H1 (cell line): ENCODE measurements at regions not wholly inside any gene's neighbourhood (a gene's known extent, or its start where the extent isn't known, plus 50 kb on each side); places are given as distances from the start of the nearest gene placed in this dataset.

Source experiments
- CTCF ChIA-PET: fragments of 300-600 bp; sonication (Branson Sonifier 250); formaldehyde crosslinking; loops from one replicate; lab custom pipeline; 2021; ENCODE audit not compliant: partially characterized antibody; lab: Charles Lee
- POLR2A ChIA-PET: fragments of 300-600 bp; sonication (Branson Sonifier 250); formaldehyde crosslinking; loops from one replicate; lab custom pipeline; 2021; ENCODE audit warnings: inconsistent platforms; ENCODE audit not compliant: partially characterized antibody; lab: Charles Lee
- DNase-seq, 2 experiments: peaks; one replicate each; pipeline versions ENCODE4 v3.0.0 to v3.0.0-alpha.2; 2010 to 2022; ENCODE audit warnings: low spot score in 2 of 2, low read depth in 1 of 2, mixed read lengths in 1 of 2
- FAIRE-seq: peaks from 2 replicates; lab custom pipeline; 2011; peaks lifted over from hg19 to GRCh38; lab: Jason Lieb, UNC
- H2AFZ ChIP-seq: 2 replicates; pipeline ENCODE4 v1.8.1; 2012; ENCODE audit warnings: low read length, inconsistent platforms
- H2AK5ac ChIP-seq: 2 replicates; pipeline ENCODE4 v1.6.1; 2013; ENCODE audit warnings: low read depth, low read length
- H2BK120ac ChIP-seq: replicated peaks from 2 replicates; pipeline ENCODE3; 2013; ENCODE audit warnings: low read depth, low read length, inconsistent platforms
- H2BK12ac ChIP-seq: 2 replicates; pipeline ENCODE4 v1.6.1; 2013; ENCODE audit warnings: low read depth, low read length
- H2BK15ac ChIP-seq: 2 replicates; pipeline ENCODE4 v1.6.1; 2013; ENCODE audit warnings: low read length
- H2BK20ac ChIP-seq: 2 replicates; pipeline ENCODE4 v1.6.1; 2013; ENCODE audit warnings: low read length
- H2BK5ac ChIP-seq: 2 replicates; pipeline ENCODE4 v1.6.1; 2013; ENCODE audit warnings: low read depth, low read length
- H3K14ac ChIP-seq: 2 replicates; pipeline ENCODE4 v1.6.1; 2013; ENCODE audit warnings: inconsistent platforms; ENCODE audit not compliant: insufficient read length
- H3K18ac ChIP-seq: 2 replicates; pipeline ENCODE4 v1.6.1; 2013; ENCODE audit warnings: low read length; ENCODE audit errors: extremely low read depth
- H3K23ac ChIP-seq: 2 replicates; pipeline ENCODE4 v1.6.1; 2013; ENCODE audit warnings: inconsistent platforms; ENCODE audit not compliant: insufficient read length
- H3K23me2 ChIP-seq: 2 replicates; pipeline ENCODE4 v1.6.1; 2013; ENCODE audit warnings: low read depth, low read length
- H3K27ac ChIP-seq: 2 replicates; pipeline ENCODE4 v1.6.1; 2011; ENCODE audit warnings: low read depth, low read length, inconsistent platforms
- H3K27me3 ChIP-seq, 4 experiments: replicated peaks in 1 of 4; 1 replicate in 1 of 4; 2 replicates in 3 of 4; pipeline versions ENCODE4 v1.6.1 to v1.8.1; 2011 to 2013; ENCODE audit warnings: low read length in 3 of 4, mild to moderate bottlenecking in 3 of 4, inconsistent platforms in 2 of 4, mixed read lengths in 2 of 4, moderate library complexity in 1 of 4; ENCODE audit not compliant: control insufficient read depth in 3 of 4, insufficient read depth in 3 of 4; ENCODE audit errors: extremely low read depth in 1 of 4
- H3K36me3 ChIP-seq, 4 experiments: 2 replicates each; pipeline versions ENCODE4 v1.6.1 to v1.8.1; 2011 to 2013; ENCODE audit warnings: mild to moderate bottlenecking in 4 of 4, low read length in 3 of 4, moderate library complexity in 2 of 4, control low read depth in 1 of 4, inconsistent platforms in 1 of 4; ENCODE audit not compliant: insufficient read depth in 4 of 4, control insufficient read depth in 2 of 4
- H3K4ac ChIP-seq: replicated peaks from 2 replicates; pipeline ENCODE3; 2013; ENCODE audit warnings: low read length, low read depth, mixed read lengths, inconsistent platforms; ENCODE audit not compliant: insufficient read length
- H3K4me1 ChIP-seq, 4 experiments: replicated peaks in 1 of 4; 1 replicate in 1 of 4; 2 replicates in 3 of 4; pipeline versions ENCODE4 v1.6.1 to v1.8.1; 2011 to 2013; ENCODE audit warnings: low read length in 3 of 4, inconsistent platforms in 2 of 4, mixed read lengths in 1 of 4; ENCODE audit not compliant: insufficient read depth in 4 of 4, control insufficient read depth in 3 of 4
- H3K4me2 ChIP-seq, 2 experiments: 2 replicates each; pipeline versions ENCODE4 v1.6.1 to v1.8.1; 2011 to 2013; ENCODE audit warnings: low read depth in 2 of 2, low read length in 2 of 2, control low read depth in 1 of 2, inconsistent platforms in 1 of 2, mild to moderate bottlenecking in 1 of 2; ENCODE audit not compliant: insufficient read depth in 1 of 2
- H3K4me3 ChIP-seq, 4 experiments: fragments of 200-600, 300-600 bp in 1 of 4; sonication (generic), shearing (Covaris generic), sonication (Bioruptor Twin) in 1 of 4; 2 replicates each; pipeline versions ENCODE4 v1.5.1 to v1.8.1; 2011 to 2016; ENCODE audit warnings: low read length in 4 of 4, low read depth in 3 of 4, control low read depth in 2 of 4, inconsistent platforms in 2 of 4, mild to moderate bottlenecking in 2 of 4, mixed read lengths in 1 of 4, moderate library complexity in 1 of 4; ENCODE audit not compliant: insufficient read depth in 2 of 4; ENCODE audit errors: extremely low read depth in 1 of 4
- H3K56ac ChIP-seq: replicated peaks from 2 replicates; pipeline ENCODE3; 2013; ENCODE audit warnings: low read depth, mild to moderate bottlenecking, mixed read lengths, low read length, inconsistent platforms; ENCODE audit not compliant: insufficient read length
- H3K79me1 ChIP-seq: 2 replicates; pipeline ENCODE4 v1.6.1; 2013; ENCODE audit warnings: low read depth, low read length, control low read depth
- H3K79me2 ChIP-seq, 2 experiments: 2 replicates each; pipeline versions ENCODE4 v1.6.1 to v1.8.1; 2012 to 2013; ENCODE audit warnings: low read length in 2 of 2, mild to moderate bottlenecking in 2 of 2, inconsistent platforms in 1 of 2; ENCODE audit not compliant: insufficient read depth in 2 of 2, control insufficient read depth in 1 of 2
- H3K9ac ChIP-seq, 4 experiments: replicated peaks in 1 of 4; 1 replicate in 1 of 4; 2 replicates in 3 of 4; pipeline versions ENCODE4 v1.6.1 to v1.8.1; 2011 to 2013; ENCODE audit warnings: low read depth in 3 of 4, low read length in 3 of 4, control low read depth in 2 of 4, mild to moderate bottlenecking in 2 of 4, moderate library complexity in 2 of 4, inconsistent platforms in 1 of 4; ENCODE audit errors: extremely low read depth in 1 of 4
- H3K9me3 ChIP-seq, 2 experiments: 2 replicates each; pipeline versions ENCODE4 v1.6.1 to v1.8.1; 2012 to 2013; ENCODE audit warnings: mild to moderate bottlenecking in 2 of 2, moderate library complexity in 2 of 2, control low read depth in 1 of 2, inconsistent platforms in 1 of 2, low read depth in 1 of 2, low read length in 1 of 2, mixed read lengths in 1 of 2; ENCODE audit not compliant: insufficient read depth in 2 of 2
- H4K20me1 ChIP-seq, 2 experiments: replicated peaks in 1 of 2; 2 replicates each; pipeline versions ENCODE3 to v1.8.1; 2011 to 2013; ENCODE audit warnings: inconsistent platforms in 2 of 2, low read length in 2 of 2, mild to moderate bottlenecking in 1 of 2; ENCODE audit not compliant: insufficient read depth in 2 of 2, control insufficient read depth in 1 of 2
- H4K5ac ChIP-seq: 2 replicates; pipeline ENCODE4 v1.6.1; 2013; ENCODE audit warnings: low read length, low read depth, mixed read lengths, inconsistent platforms; ENCODE audit not compliant: insufficient read length
- H4K8ac ChIP-seq: 2 replicates; pipeline ENCODE4 v1.8.0; 2013; ENCODE audit warnings: mild to moderate bottlenecking, moderate library complexity, low read length, inconsistent platforms; ENCODE audit not compliant: insufficient read depth; ENCODE audit errors: extremely low read depth
- H4K91ac ChIP-seq: replicated peaks from 2 replicates; pipeline ENCODE3; 2013; ENCODE audit warnings: low read length, mixed read lengths, inconsistent platforms; ENCODE audit not compliant: insufficient read length
- BACH1 ChIP-seq: IDR thresholded peaks from 2 replicates; pipeline ENCODE4 v1.6.1; 2012; ENCODE audit warnings: low read length, improper control_type of control experiment
- MAX ChIP-seq: IDR thresholded peaks from 2 replicates; pipeline ENCODE4 v1.6.1; 2012; ENCODE audit warnings: inconsistent platforms
- POLR2A ChIP-seq, 2 experiments: IDR thresholded peaks; 1 replicate in 1 of 2; 2 replicates in 1 of 2; pipeline ENCODE4 v1.6.1; 2011; ENCODE audit warnings: low read depth in 2 of 2, low read length in 2 of 2, mild to moderate bottlenecking in 2 of 2; ENCODE audit errors: control extremely low read depth in 1 of 2
- POLR2AphosphoS5 ChIP-seq: IDR thresholded peaks from 2 replicates; pipeline ENCODE4 v1.6.1; 2011; ENCODE audit warnings: low read depth, low read length
- RBBP5 ChIP-seq: IDR thresholded peaks from 2 replicates; pipeline ENCODE4 v1.7.1; 2012; ENCODE audit warnings: low read depth, mild to moderate bottlenecking, inconsistent platforms, low read length, moderate library complexity, borderline replicate concordance
- RXRA ChIP-seq: IDR thresholded peaks from 2 replicates; pipeline ENCODE4 v1.6.1; 2011; ENCODE audit warnings: low read depth, mild to moderate bottlenecking, low read length, moderate library complexity; ENCODE audit not compliant: insufficient read depth
- SRF ChIP-seq: IDR thresholded peaks from 2 replicates; pipeline ENCODE4 v1.6.1; 2011; ENCODE audit warnings: mild to moderate bottlenecking, low read depth, low read length, moderate library complexity
- TAF7 ChIP-seq: optimal IDR thresholded peaks from 2 replicates; pipeline ENCODE3; 2011; ENCODE audit warnings: low read depth, mild to moderate bottlenecking, inconsistent platforms, low read length, moderate library complexity, borderline replicate concordance
- TCF12 ChIP-seq: IDR thresholded peaks from 2 replicates; pipeline ENCODE4 v1.6.1; 2011; ENCODE audit warnings: low read depth, mild to moderate bottlenecking, low read length
- USF2 ChIP-seq: IDR thresholded peaks from 2 replicates; pipeline ENCODE4 v1.6.1; 2011; ENCODE audit warnings: low read length, improper control_type of control experiment
- ZNF274 ChIP-seq: IDR thresholded peaks from 2 replicates; pipeline ENCODE4 v1.7.0; 2012; ENCODE audit warnings: low read length, borderline replicate concordance; ENCODE audit errors: extremely low read depth
- WGBS, 2 experiments: shearing (Covaris generic) in 1 of 2; methylation state at CpG; one replicate each; pipeline versions ENCODE4 v1.1.6 to v1.1.7; 2013 to 2015; ENCODE audit warnings: low lambda C conversion rate in 2 of 2, mixed read lengths in 2 of 2, inconsistent platforms in 1 of 2, low coverage in 1 of 2, missing lambda C conversion rate in 1 of 2; ENCODE audit not compliant: insufficient replicate concordance in 2 of 2, insufficient coverage in 1 of 2, insufficient read length in 1 of 2; ENCODE audit errors: extremely low coverage in 1 of 2, missing lambda C conversion rate in 1 of 2; 5-methylcytosine and 5-hydroxymethylcytosine counted together

GRCh38 chr6:21886542-21887151, 293.1 kb downstream of the SOX4 start:
- H3K4ac ChIP-seq = no peak overlapping the region
- CTCF ChIA-PET = interaction anchor here (2.3 kb wide), 1 partner anchor 12 kb away, joined by 7 read pairs; no protein-coding TSS in a partner anchor
- no peak overlapping the region for H2AK5ac ChIP-seq
- no peak overlapping the region for H2BK12ac ChIP-seq
- no peak overlapping the region for H2BK15ac ChIP-seq
- H3K9me3 ChIP-seq = no peaks in the 10 kb centered on the region
- no peak overlapping the region for H3K18ac ChIP-seq
- no peaks in the 10 kb centered on the region for H3K27me3 ChIP-seq
- H4K5ac ChIP-seq = no peak overlapping the region
- H2BK20ac ChIP-seq = no peak overlapping the region
- H3K23me2 ChIP-seq = no peaks in the 10 kb centered on the region; the same call in 1 of the 2 replicates
- WGBS, 2 experiments = 87% methylated on average over 3 of the region's 3 CpGs; no CpG with 5 or more reads in 1 of the 2 experiments
- no peak overlapping the region for H2BK120ac ChIP-seq
- H3K4me3 ChIP-seq = no peak overlapping the region
- no peak overlapping the region for H4K91ac ChIP-seq
- no peak overlapping the region for H3K23ac ChIP-seq
- H2BK5ac ChIP-seq = no peak overlapping the region
- no peak overlapping the region for H4K8ac ChIP-seq
- H3K4me1 ChIP-seq = peaks cover 2 to 14% (median 10%) of the 10 kb centered on the region in 4 experiments; a peak in 5 of 7 replicates
- no peak overlapping the region for H3K27ac ChIP-seq
- no peak overlapping the region for H3K9ac ChIP-seq
- POLR2A ChIA-PET = no interaction called here
- peaks cover 0 to 3% of the 10 kb centered on the region in 2 experiments for H4K20me1 ChIP-seq
- H3K36me3 ChIP-seq = peaks cover 0 to 3% (median 0%) of the 10 kb centered on the region in 4 experiments; a peak in 2 of 8 replicates
- H3K4me2 ChIP-seq = no peak overlapping the region
- peaks cover 5% of the 10 kb centered on the region; the same call in 1 of the 2 replicates for H3K79me1 ChIP-seq
- no peak for DNase-seq
- H3K79me2 ChIP-seq = peaks cover 0 to 71% of the 10 kb centered on the region in 2 experiments; a peak in 2 of 4 replicates
- no peak overlapping the region for H3K56ac ChIP-seq
- FAIRE-seq = no peak
- H2AFZ ChIP-seq = no peak overlapping the region
- no peak overlapping the region for H3K14ac ChIP-seq
- TF ChIP-seq POLR2AphosphoS5 (no peak), MAX (no peak), SRF (no peak), BACH1 (no peak), ZNF274 (no peak), TAF7 (no peak), RXRA (no peak), USF2 (no peak), TCF12 (no peak), POLR2A (IDR thresholded peaks at IDR 0.05; ENCODE audit: control extremely low read depth in 1 of 2, low read depth in 2 of 2, low read length in 2 of 2) (no peak), RBBP5 (no peak)
